ENCODE measurements at regions not wholly inside any gene's neighbourhood (a gene's known extent, or its start where the extent isn't known, plus 50 kb on each side); places are given as distances from the start of the nearest gene placed in this dataset.

GRCh38 chr14:104250175-104250574 is 111.8 kb downstream of the KIF26A start:
- no peak for TF ChIP-seq CTCF (conservative IDR thresholded peaks at IDR 0.05; ENCODE audit: control insufficient read depth, insufficient read depth, low read depth, low read length)
- no peak for DNase-seq (ENCODE audit: low read depth)
- H3K4me3 ChIP-seq (ENCODE audit: control insufficient read depth, low read depth, low read length): no peak overlapping the region

GRCh38 chr14:104252256-104253215 is 114.1 kb downstream of the KIF26A start:
- H3K4me3 ChIP-seq (ENCODE audit: control insufficient read depth, low read depth, low read length): no peak overlapping the region
- TF ChIP-seq CTCF (conservative IDR thresholded peaks at IDR 0.05; ENCODE audit: control insufficient read depth, insufficient read depth, low read depth, low read length): no peak
- no peak for DNase-seq (ENCODE audit: low read depth)

DNA sequence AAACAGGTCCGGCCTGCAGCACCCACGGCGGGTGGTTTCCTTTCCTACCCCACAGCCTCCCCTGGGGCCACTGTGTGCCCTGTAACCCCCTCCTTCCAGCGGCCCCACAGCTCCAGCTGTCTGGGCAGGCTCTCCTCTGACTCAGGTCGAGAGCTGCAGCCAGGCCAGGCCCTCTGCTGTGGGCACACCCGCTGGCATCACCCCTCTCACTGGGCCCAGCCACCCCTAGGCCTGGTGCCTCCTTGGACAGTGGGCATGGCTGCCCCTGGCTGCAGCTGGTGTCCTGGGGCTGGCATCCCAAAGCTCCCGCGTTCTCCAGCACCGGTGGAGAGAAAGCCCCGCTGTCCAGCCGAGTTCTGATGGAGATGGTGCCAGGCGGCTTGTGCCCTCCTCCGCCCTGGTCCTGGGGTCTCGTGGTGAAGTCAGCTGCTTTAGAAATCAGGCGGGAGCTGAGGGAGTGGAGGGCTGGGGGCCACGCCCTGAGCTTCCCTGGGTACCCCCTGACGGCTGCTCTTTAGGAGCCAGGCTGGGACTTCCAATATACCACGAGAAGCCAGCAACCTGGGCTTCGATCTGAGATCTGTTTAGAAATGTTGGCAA is 114.9 kb downstream of the KIF26A start:
- DNase-seq (ENCODE audit: low read depth): no peak
- TF ChIP-seq CTCF (conservative IDR thresholded peaks at IDR 0.05; ENCODE audit: control insufficient read depth, insufficient read depth, low read depth, low read length): no peak
- no peak overlapping the region for H3K4me3 ChIP-seq (ENCODE audit: control insufficient read depth, low read depth, low read length)

- TF ChIP-seq CTCF (conservative IDR thresholded peaks at IDR 0.05; ENCODE audit: control insufficient read depth, insufficient read depth, low read depth, low read length): no peak
- no peak overlapping the region for H3K4me3 ChIP-seq (ENCODE audit: control insufficient read depth, low read depth, low read length)
- DNase-seq (ENCODE audit: low read depth): no peak
Observed at GRCh38 chr14:104253901-104254353, 115.5 kb downstream of the KIF26A start.

- no peak overlapping the region for H3K4me3 ChIP-seq (ENCODE audit: control insufficient read depth, low read depth, low read length)
- no peak for DNase-seq (ENCODE audit: low read depth)
- TF ChIP-seq CTCF (conservative IDR thresholded peaks at IDR 0.05; ENCODE audit: control insufficient read depth, insufficient read depth, low read depth, low read length): no peak
Observed at GRCh38 chr14:104254735-104255400, 116.5 kb downstream of the KIF26A start.

GRCh38 chr14:104256025-104256424 is 117.6 kb downstream of the KIF26A start:
- DNase-seq (ENCODE audit: low read depth): no peak
- no peak for TF ChIP-seq CTCF (conservative IDR thresholded peaks at IDR 0.05; ENCODE audit: control insufficient read depth, insufficient read depth, low read depth, low read length)

More at GRCh38 chr14:104256025-104256424, 117.6 kb downstream of the KIF26A start:
- H3K4me3 ChIP-seq (ENCODE audit: control insufficient read depth, low read depth, low read length): no peak overlapping the region
